CD4-positive, alpha-beta T cell (primary cell): ENCODE measurements at regions not wholly inside any gene's neighbourhood (a gene's known extent, or its start where the extent isn't known, plus 50 kb on each side); places are given as distances from the start of the nearest gene placed in this dataset.

Source experiments
- ATAC-seq: fragments of 200-7000 bp; cut with Tn5 transposase; one replicate; pipeline ENCODE4 v1.10.0; 2022; ENCODE audit warnings: mild to moderate bottlenecking; ENCODE audit not compliant: poor library complexity
- CTCF ChIA-PET: fragments of 350-600 bp; sonication (Branson Sonifier 250); formaldehyde crosslinking; loops from one replicate; lab custom pipeline; 2021; ENCODE audit warnings: antibody characterized with exemption, inconsistent platforms; lab: Charles Lee
- POLR2A ChIA-PET: fragments of 350-600 bp; sonication (Branson Sonifier 250); formaldehyde crosslinking; loops from one replicate; lab custom pipeline; 2021; ENCODE audit warnings: antibody characterized with exemption, inconsistent platforms; lab: Charles Lee
- DNase-seq, 14 experiments: peaks; one replicate each; pipeline ENCODE4 v3.0.0-alpha.2; 2013 to 2020; ENCODE audit warnings: mixed read lengths in 2 of 14
- H3K27ac ChIP-seq, 2 donors: one replicate each; pipeline versions ENCODE4 v1.5.1 to v1.7.0; 2013; ENCODE audit warnings: low read length in 2 of 2, low read depth in 1 of 2, mild to moderate bottlenecking in 1 of 2
- H3K27me3 ChIP-seq, 2 experiments: 1 replicate in 1 of 2; 2 replicates in 1 of 2; pipeline versions ENCODE4 v1.6.1 to v1.7.0; 2013; ENCODE audit warnings: low read length in 2 of 2, control low read depth in 1 of 2, mild to moderate bottlenecking in 1 of 2, moderate library complexity in 1 of 2; ENCODE audit not compliant: insufficient read depth in 2 of 2, control insufficient read depth in 1 of 2
- H3K36me3 ChIP-seq: one replicate; pipeline ENCODE4 v1.6.1; 2013; ENCODE audit warnings: low read length, control low read depth; ENCODE audit not compliant: insufficient read depth
- H3K4me1 ChIP-seq: one replicate; pipeline ENCODE4 v1.6.1; 2013; ENCODE audit warnings: low read length, control low read depth; ENCODE audit not compliant: insufficient read depth
- H3K4me3 ChIP-seq: one replicate; pipeline ENCODE4 v1.5.1; 2013; ENCODE audit warnings: mild to moderate bottlenecking, low read length, moderate library complexity
- H3K9me3 ChIP-seq, 2 experiments: 1 replicate in 1 of 2; 2 replicates in 1 of 2; pipeline versions ENCODE4 v1.6.1 to v1.7.0; 2013; ENCODE audit warnings: low read length in 2 of 2, mild to moderate bottlenecking in 2 of 2, control low read depth in 1 of 2, moderate library complexity in 1 of 2; ENCODE audit not compliant: control insufficient read depth in 1 of 2, insufficient read depth in 1 of 2
- H3K27ac Mint-ChIP-seq: one replicate; pipeline ENCODE4 v1.8.0; 2020; ENCODE audit warnings: mixed read lengths
- H3K27me3 Mint-ChIP-seq: one replicate; pipeline ENCODE4 v1.8.0; 2021; ENCODE audit warnings: mixed read lengths
- H3K36me3 Mint-ChIP-seq: one replicate; pipeline ENCODE4 v1.8.0; 2021; ENCODE audit warnings: low read depth, mixed read lengths
- H3K4me1 Mint-ChIP-seq: one replicate; pipeline ENCODE4 v1.8.0; 2021; ENCODE audit warnings: low read depth, mixed read lengths
- H3K4me3 Mint-ChIP-seq: one replicate; pipeline ENCODE4 v1.8.0; 2020; ENCODE audit warnings: mild to moderate bottlenecking, mixed read lengths
- H3K9me3 Mint-ChIP-seq: one replicate; pipeline ENCODE4 v1.8.0; 2020; ENCODE audit warnings: mixed read lengths
- intact Hi-C, 2 experiments: fragments of 100-400 bp; cut with DNase I in 1 of 2; cut with micrococcal nuclease in 1 of 2; formaldehyde crosslinking; loops; one replicate each; pipeline versions ENCODE4 v1.15.1 to v1.9.0; 2023 to 2025; cut with DNase I, micrococcal nuclease
- TF ChIP-seq, protein P1 (sequence below): fragments of 200-600 bp; IDR thresholded peaks from one replicate; pipeline ENCODE4 v1.8.0; 2022; ENCODE audit warnings: antibody characterized with exemption, mild to moderate bottlenecking

DNA sequence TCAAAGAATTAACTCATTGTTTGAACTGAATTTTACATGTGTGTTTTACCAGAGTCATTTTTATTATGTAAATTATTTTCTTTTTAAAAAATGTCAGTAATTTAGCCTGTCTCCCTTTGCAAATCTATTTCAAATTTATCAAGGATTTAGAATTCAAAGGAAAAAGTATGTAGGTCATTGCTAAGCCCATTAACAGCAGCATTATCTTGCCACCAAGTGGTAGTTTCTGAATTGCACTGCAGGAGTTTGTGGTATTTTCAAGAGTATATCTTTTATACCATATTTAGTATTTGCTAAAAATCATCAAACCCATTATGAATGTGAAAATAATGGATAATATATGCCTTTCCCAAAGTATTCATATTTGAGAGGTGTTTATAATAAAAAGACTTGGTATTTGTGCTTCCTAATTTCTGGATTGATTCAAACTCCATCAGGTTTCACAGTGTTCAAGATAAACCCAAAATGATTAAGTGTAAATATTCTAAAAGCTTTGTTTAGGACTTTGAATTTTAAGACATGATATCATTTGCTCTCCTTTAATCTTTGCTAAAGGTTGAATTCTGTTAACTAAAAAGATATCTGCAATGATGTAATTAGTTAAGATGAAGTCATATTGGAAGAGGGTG is 711.4 kb downstream of the FSCB start:
- Mint-ChIP-seq H3K4me3 (no peak overlapping the region), H3K4me1 (no peaks in the 10 kb centered on the region), H3K27me3 (no peaks in the 10 kb centered on the region), H3K9me3 (peaks cover 7% of the 10 kb centered on the region), H3K36me3 (no peaks in the 10 kb centered on the region), H3K27ac (no peak overlapping the region)
- Histone ChIP-seq H3K27ac (no peak overlapping the region), H3K4me3 (no peak overlapping the region), H3K9me3 (peaks cover 0 to 7% of the 10 kb centered on the region in 2 experiments), H3K4me1 (no peaks in the 10 kb centered on the region), H3K36me3 (no peaks in the 10 kb centered on the region), H3K27me3 (no peaks in the 10 kb centered on the region)
- ATAC-seq (no peak), DNase-seq (no peak)
- TF ChIP-seq, protein P1, sequence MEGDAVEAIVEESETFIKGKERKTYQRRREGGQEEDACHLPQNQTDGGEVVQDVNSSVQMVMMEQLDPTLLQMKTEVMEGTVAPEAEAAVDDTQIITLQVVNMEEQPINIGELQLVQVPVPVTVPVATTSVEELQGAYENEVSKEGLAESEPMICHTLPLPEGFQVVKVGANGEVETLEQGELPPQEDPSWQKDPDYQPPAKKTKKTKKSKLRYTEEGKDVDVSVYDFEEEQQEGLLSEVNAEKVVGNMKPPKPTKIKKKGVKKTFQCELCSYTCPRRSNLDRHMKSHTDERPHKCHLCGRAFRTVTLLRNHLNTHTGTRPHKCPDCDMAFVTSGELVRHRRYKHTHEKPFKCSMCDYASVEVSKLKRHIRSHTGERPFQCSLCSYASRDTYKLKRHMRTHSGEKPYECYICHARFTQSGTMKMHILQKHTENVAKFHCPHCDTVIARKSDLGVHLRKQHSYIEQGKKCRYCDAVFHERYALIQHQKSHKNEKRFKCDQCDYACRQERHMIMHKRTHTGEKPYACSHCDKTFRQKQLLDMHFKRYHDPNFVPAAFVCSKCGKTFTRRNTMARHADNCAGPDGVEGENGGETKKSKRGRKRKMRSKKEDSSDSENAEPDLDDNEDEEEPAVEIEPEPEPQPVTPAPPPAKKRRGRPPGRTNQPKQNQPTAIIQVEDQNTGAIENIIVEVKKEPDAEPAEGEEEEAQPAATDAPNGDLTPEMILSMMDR = no peak
- intact Hi-C loops = no loop called here
- ChIA-PET POLR2A (no interaction called here), CTCF (no interaction called here)

DNA sequence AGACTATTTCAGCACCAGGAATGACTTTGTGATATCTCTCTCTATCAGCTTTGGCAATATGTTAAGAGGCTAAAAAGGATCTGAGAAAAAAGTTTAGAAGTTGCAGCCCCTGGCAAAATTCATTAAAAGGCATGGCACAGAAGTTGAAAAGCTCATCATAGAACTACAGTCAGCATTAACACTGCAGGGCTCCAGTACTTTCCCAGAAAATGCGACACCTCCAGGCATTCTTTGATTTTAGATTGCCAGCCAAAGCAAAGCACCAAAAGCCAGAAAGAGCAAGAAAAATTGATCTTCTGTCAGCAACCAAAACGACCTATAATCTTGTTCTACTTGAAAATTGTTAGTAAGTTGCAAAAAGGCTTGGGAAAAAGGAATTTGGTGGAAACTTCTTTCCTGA is 713.5 kb downstream of the FSCB start:
- Histone ChIP-seq H3K4me3 (no peak overlapping the region), H3K4me1 (no peaks in the 10 kb centered on the region), H3K27me3 (no peaks in the 10 kb centered on the region), H3K27ac (no peak overlapping the region), H3K36me3 (no peaks in the 10 kb centered on the region), H3K9me3 (peaks cover 0 to 7% of the 10 kb centered on the region in 2 experiments)
- ATAC-seq (no peak), DNase-seq (no peak)
- intact Hi-C loops = no loop called here
- H3K4me1 Mint-ChIP-seq = no peaks in the 10 kb centered on the region
- POLR2A ChIA-PET = no interaction called here
- TF ChIP-seq, protein P1 = no peak
- no peaks in the 10 kb centered on the region for H3K36me3 Mint-ChIP-seq
- CTCF ChIA-PET = interaction anchor here (1.5 kb wide), 1 partner anchor 14 kb away, joined by 3 read pairs; no protein-coding TSS in a partner anchor
- H3K9me3 Mint-ChIP-seq = peaks cover 7% of the 10 kb centered on the region
- H3K4me3 Mint-ChIP-seq = no peak overlapping the region
- H3K27ac Mint-ChIP-seq = no peak overlapping the region
- H3K27me3 Mint-ChIP-seq = no peaks in the 10 kb centered on the region

DNA sequence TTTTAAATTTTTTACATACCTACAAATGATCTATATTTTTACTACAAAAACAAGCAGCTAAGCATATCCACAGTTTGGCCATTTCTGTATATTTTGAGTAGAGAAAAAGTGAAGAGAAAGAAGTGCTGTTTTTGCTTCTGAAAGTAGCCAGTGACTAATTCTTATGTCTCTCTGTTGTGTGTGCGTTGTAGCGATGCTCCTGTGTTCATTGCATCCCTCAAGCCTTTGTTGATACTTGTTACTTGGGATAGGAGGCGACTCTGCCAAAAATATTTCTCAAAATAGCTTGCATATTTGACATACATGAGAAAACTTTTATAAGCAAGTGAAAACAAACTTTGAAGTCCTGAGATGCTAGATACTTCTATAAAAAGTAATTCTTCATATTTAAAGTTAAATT is 714.1 kb downstream of the FSCB start:
- Mint-ChIP-seq H3K27me3 (no peaks in the 10 kb centered on the region), H3K9me3 (peaks cover 7% of the 10 kb centered on the region), H3K27ac (no peak overlapping the region), H3K4me3 (no peak overlapping the region), H3K36me3 (no peaks in the 10 kb centered on the region), H3K4me1 (no peaks in the 10 kb centered on the region)
- Histone ChIP-seq H3K27me3 (no peaks in the 10 kb centered on the region), H3K4me1 (no peaks in the 10 kb centered on the region), H3K36me3 (no peaks in the 10 kb centered on the region), H3K9me3 (peaks cover 0 to 7% of the 10 kb centered on the region in 2 experiments), H3K27ac (no peak overlapping the region), H3K4me3 (no peak overlapping the region)
- TF ChIP-seq, protein P1 = no peak
- ATAC-seq (no peak), DNase-seq (no peak)
- intact Hi-C loops = no loop called here
- POLR2A ChIA-PET = no interaction called here
- CTCF ChIA-PET = interaction anchor here (1.5 kb wide), 1 partner anchor 13 kb away, joined by 3 read pairs; no protein-coding TSS in a partner anchor
